Lower leg skin (tissue), 4 donors: ENCODE measurements at regions not wholly inside any gene's neighbourhood (a gene's known extent, or its start where the extent isn't known, plus 50 kb on each side); places are given as distances from the start of the nearest gene placed in this dataset.

Experiments used
- DNase-seq, 2 donors: peaks; one replicate each; pipeline ENCODE4 v3.0.0-alpha.2; 2019; ENCODE audit warnings: low spot score in 2 of 2
- H3K4me3 ChIP-seq: fragments of 200-600 bp; sonication (generic); 2 replicates; pipeline ENCODE4 v1.5.1; 2017; ENCODE audit warnings: mild to moderate bottlenecking, low read depth; ENCODE audit not compliant: poor library complexity, severe bottlenecking
- POLR2A ChIP-seq, 2 donors: fragments of 450-650 bp; IDR thresholded peaks; one replicate each; pipeline ENCODE4 v1.6.1; 2016 to 2017; ENCODE audit warnings: antibody characterized with exemption in 2 of 2, mild to moderate bottlenecking in 1 of 2, moderate library complexity in 1 of 2
- WGBS, 2 donors: methylation state at CpG; one replicate each; pipeline ENCODE4 v1.1.5; 2018; 5-methylcytosine and 5-hydroxymethylcytosine counted together
- intact Hi-C: fragments of 100-400 bp; cut with DNase I; formaldehyde crosslinking; loops from one replicate; pipeline ENCODE4 v1.15.0; 2023; ENCODE audit warnings: low total_unique reads
- TF ChIP-seq, protein P1 (sequence below), 3 donors: fragments of 450-650 bp; IDR thresholded peaks; one replicate each; pipeline ENCODE4 v1.5.1; 2016; ENCODE audit warnings: antibody characterized with exemption in 3 of 3, mild to moderate bottlenecking in 3 of 3, moderate library complexity in 2 of 3

DNA sequence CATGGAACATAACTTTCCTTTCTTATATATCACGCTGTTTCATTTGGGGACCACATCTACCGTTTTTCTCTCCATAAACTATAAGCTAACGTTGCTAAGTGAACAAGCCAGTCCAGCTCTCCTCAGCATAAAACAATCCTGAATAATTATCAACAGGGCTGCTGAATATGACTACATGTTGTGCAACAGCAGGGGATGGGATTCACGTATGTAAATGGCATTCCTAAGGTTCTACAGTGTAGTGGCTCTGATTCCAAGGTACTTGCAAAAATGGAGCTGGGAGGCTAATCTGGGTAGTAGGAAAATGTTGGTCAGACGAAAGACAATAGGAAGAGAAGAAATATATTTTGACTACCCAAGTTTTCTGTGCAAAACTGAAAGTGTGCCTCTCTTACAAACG, 262.8 kb downstream of the RWDD3 start:
- intact Hi-C loops, result no loop called here
- 79 to 86% methylated on average over 6 of the region's 6 CpGs for WGBS, 2 donors
- no peak for DNase-seq
- no peak overlapping the region for H3K4me3 ChIP-seq
- TF ChIP-seq, protein P1, sequence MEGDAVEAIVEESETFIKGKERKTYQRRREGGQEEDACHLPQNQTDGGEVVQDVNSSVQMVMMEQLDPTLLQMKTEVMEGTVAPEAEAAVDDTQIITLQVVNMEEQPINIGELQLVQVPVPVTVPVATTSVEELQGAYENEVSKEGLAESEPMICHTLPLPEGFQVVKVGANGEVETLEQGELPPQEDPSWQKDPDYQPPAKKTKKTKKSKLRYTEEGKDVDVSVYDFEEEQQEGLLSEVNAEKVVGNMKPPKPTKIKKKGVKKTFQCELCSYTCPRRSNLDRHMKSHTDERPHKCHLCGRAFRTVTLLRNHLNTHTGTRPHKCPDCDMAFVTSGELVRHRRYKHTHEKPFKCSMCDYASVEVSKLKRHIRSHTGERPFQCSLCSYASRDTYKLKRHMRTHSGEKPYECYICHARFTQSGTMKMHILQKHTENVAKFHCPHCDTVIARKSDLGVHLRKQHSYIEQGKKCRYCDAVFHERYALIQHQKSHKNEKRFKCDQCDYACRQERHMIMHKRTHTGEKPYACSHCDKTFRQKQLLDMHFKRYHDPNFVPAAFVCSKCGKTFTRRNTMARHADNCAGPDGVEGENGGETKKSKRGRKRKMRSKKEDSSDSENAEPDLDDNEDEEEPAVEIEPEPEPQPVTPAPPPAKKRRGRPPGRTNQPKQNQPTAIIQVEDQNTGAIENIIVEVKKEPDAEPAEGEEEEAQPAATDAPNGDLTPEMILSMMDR (IDR thresholded peaks at IDR 0.05), result no peak
- TF ChIP-seq POLR2A (IDR thresholded peaks at IDR 0.05), result no peak

DNA sequence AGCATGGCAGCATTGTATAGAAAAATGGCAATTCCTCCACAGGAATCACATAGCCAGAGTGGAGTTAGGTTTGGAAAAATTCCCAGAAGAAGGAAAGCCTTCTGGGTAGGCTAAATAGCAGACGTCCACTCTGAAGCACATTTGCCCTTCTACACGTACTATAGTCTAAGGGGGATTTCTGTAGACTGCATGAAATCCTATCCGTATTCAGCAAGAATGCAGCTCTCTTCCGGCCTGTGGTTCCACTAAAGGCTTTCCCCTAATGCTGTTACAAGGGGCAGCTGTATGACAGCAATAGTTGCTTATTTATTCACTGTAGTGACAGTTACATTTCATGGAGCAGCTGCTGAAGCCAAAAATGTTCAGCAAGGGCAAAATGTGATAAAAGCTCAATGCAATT, 263.6 kb downstream of the RWDD3 start:
- no peak for DNase-seq
- intact Hi-C loops, result no loop called here
- no peak overlapping the region for H3K4me3 ChIP-seq
- TF ChIP-seq, protein P1 (IDR thresholded peaks at IDR 0.05), result no peak
- no peak for TF ChIP-seq POLR2A (IDR thresholded peaks at IDR 0.05)
- 81 to 92% methylated on average over 4 of the region's 4 CpGs for WGBS, 2 donors

DNA sequence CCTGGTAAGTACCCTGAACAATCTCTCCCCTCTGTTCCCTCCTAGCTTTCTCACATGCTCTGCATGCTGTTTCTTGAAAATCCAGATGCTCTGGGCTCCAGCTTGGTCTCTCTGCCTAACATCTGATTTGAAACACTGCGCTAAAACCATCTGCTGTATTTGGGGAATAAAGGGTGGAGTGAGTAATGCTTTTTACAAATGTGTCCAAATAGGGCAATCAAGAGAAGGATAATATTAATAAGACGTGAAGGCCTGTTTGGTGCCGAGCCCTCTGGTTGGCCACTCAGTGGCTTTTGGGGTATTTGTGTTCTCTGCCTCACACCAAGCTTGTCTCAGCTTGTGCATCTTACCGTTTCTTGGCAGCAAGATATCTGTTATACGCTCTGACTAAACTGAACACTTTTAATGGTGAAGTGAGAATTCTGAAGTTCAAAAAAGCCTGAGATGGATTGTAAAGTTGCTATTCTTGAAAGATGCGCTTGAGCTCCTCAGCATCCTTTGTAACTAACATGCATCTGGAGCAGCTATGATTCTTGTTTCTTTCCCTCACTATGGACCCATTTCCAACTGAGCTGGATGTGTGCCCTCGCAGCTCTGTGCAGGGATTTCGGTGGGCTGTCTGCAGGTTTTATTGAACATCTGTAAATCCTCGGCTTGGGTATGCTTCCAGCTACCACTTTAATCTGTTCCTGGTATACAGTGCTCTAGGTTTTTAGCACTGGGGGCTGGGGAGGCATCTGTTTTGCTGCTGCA, 269.4 kb downstream of the RWDD3 start:
- WGBS, 2 donors, result 33 to 41% methylated on average over 9 of the region's 9 CpGs
- intact Hi-C loops, result no loop called here
- TF ChIP-seq, protein P1 (IDR thresholded peaks at IDR 0.05), result no peak
- no peak for TF ChIP-seq POLR2A (IDR thresholded peaks at IDR 0.05)
- H3K4me3 ChIP-seq, result no peak overlapping the region
- DNase-seq, result no peak

DNA sequence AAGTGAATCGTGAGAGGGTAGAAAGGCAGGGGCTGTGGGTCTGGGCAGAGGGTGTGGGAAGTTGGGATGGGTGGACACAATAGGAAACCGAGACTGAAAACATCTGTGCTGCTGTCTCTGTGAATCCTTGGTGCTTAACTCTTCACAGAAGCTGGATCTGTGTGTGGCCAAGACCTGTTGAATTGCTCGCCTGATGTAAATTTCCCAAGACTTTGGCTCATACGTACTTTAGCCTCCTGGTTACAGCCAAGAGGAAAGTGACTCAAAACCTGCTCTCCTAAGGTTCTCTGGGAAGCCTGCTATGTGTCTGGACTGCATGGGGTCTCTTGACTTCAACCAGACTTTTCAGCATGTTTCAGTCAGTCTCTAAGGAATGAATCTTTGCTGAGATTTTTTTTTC, 270.3 kb downstream of the RWDD3 start:
- H3K4me3 ChIP-seq, result no peak overlapping the region
- DNase-seq, result no peak
- WGBS, 2 donors, result 52 to 72% methylated on average over 4 of the region's 4 CpGs
- intact Hi-C loops, result no loop called here
- no peak for TF ChIP-seq POLR2A (IDR thresholded peaks at IDR 0.05)
- TF ChIP-seq, protein P1 (IDR thresholded peaks at IDR 0.05), result no peak

DNA sequence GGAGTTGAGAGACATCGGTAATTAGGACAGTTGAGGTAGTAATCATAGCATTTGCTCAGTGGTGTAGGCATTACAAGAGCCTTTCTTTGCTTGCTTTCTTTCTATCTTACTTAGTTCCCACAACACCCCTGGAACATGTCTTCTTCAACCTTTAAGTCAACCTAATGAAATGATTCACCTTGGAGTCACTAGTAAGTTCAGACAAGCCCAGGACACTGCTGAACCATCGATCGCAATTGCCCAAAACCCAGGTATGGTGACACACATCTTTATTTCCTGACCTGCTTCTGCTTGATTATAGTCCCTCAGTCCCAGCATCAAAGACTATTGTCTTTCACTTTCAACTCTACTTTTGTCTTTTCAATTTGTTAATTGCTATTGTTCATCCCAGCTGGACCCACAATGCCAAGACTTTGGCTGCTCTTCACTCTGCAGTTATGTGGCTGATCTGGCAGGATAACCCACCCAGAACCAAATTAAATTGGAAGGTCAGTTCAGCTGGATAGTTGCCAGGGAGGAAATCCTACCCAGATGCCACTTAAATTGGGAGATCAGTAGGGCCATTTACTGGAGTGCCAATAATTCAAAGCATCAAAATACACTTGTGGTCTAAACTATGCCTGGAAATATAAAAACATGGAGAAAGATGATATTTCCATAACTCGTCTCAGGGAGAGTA, 272.9 kb downstream of the RWDD3 start:
- H3K4me3 ChIP-seq, result no peak overlapping the region
- WGBS, 2 donors, result 80 to 86% methylated on average over 4 of the region's 4 CpGs
- no peak for TF ChIP-seq POLR2A (IDR thresholded peaks at IDR 0.05)
- TF ChIP-seq, protein P1 (IDR thresholded peaks at IDR 0.05), result no peak
- no peak for DNase-seq
- intact Hi-C loops, result no loop called here
